HepG2 (cell line): ENCODE measurements at regions not wholly inside any gene's neighbourhood (a gene's known extent, or its start where the extent isn't known, plus 50 kb on each side); places are given as distances from the start of the nearest gene placed in this dataset.

ENCODE experiments used
- ATAC-seq: fragments of 200-7000 bp; cut with Tn5 transposase; 3 replicates; pipeline ENCODE4 v1.9.1; 2020; ENCODE audit warnings: mild to moderate bottlenecking, moderate library complexity
- BruUV-seq: library from RNA; stranded (reverse); fragments of 400-500 nt; replicated peaks from 2 replicates; lab custom pipeline; 2021; lab: Mats Ljungman, UMichigan
- CTCF ChIA-PET: fragments of 300-600 bp; formaldehyde crosslinking; extraction: SDS; loops from one replicate; lab custom pipeline; 2021; ENCODE audit warnings: low total read pairs, inconsistent platforms, low intra/inter-chr PET ratio; lab: Yijun Ruan, JAX
- POLR2A ChIA-PET: fragments of 350-600 bp; sonication (Branson Sonifier 250); formaldehyde crosslinking; loops from one replicate; lab custom pipeline; 2020; ENCODE audit warnings: antibody characterized with exemption, inconsistent platforms; lab: Yijun Ruan, JAX
- DNase-seq: peaks from one replicate; pipeline ENCODE4 v3.0.0-alpha.2; 2015; ENCODE audit warnings: low spot score
- FAIRE-seq: peaks from 3 replicates; lab custom pipeline; 2011; peaks lifted over from hg19 to GRCh38; lab: Jason Lieb, UNC
- H2AFZ ChIP-seq: one replicate; pipeline ENCODE4 v1.6.1; 2011; ENCODE audit warnings: low read length, inconsistent platforms
- H3K27ac ChIP-seq: fragments of 300-600 bp; 3 replicates; pipeline ENCODE4 v1.8.0; 2011; ENCODE audit warnings: mixed run types, mild to moderate bottlenecking, mixed read lengths, low read length, inconsistent platforms; ENCODE audit not compliant: insufficient read depth; ENCODE audit errors: extremely low read length
- H3K27me3 ChIP-seq, 2 experiments: fragments of 200-600 bp in 1 of 2; 2 replicates in 1 of 2; 3 replicates in 1 of 2; pipeline versions ENCODE4 v1.6.0 to v1.8.0; 2011; ENCODE audit warnings: low read length in 2 of 2, mild to moderate bottlenecking in 2 of 2, moderate library complexity in 2 of 2, inconsistent platforms in 1 of 2; ENCODE audit not compliant: insufficient read depth in 2 of 2, control insufficient read depth in 1 of 2
- H3K36me3 ChIP-seq, 2 experiments: fragments of 200-600 bp in 1 of 2; replicated peaks in 1 of 2; 2 replicates in 1 of 2; 3 replicates in 1 of 2; pipeline versions ENCODE4 v1.5.1 to v1.8.0; 2011; ENCODE audit warnings: low read length in 2 of 2, inconsistent platforms in 1 of 2; ENCODE audit not compliant: insufficient read depth in 2 of 2, control insufficient read depth in 1 of 2
- H3K4me1 ChIP-seq: 2 replicates; pipeline ENCODE4 v1.5.1; 2012; ENCODE audit warnings: low read length, inconsistent platforms; ENCODE audit not compliant: insufficient read depth
- H3K4me2 ChIP-seq: 2 replicates; pipeline ENCODE4 v1.6.0; 2011; ENCODE audit warnings: low read depth, low read length, inconsistent platforms
- H3K4me3 ChIP-seq, 3 experiments: fragments of 200-600 bp in 1 of 3; sonication (generic), shearing (Covaris generic) in 1 of 3; replicated peaks in 1 of 3; 2 replicates each; pipeline ENCODE4 v1.5.1; 2011 to 2016; ENCODE audit warnings: low read length in 3 of 3, inconsistent platforms in 2 of 3, low read depth in 2 of 3, mild to moderate bottlenecking in 2 of 3, control low read depth in 1 of 3, mixed read lengths in 1 of 3; ENCODE audit not compliant: insufficient read depth in 1 of 3
- H3K79me2 ChIP-seq: one replicate; pipeline ENCODE4 v1.6.1; 2011; ENCODE audit warnings: low read length, inconsistent platforms; ENCODE audit not compliant: insufficient read depth
- H3K9ac ChIP-seq: 2 replicates; pipeline ENCODE4 v1.6.0; 2011; ENCODE audit warnings: mild to moderate bottlenecking, low read depth, low read length, inconsistent platforms; ENCODE audit not compliant: insufficient read depth
- H3K9me3 ChIP-seq: 2 replicates; pipeline ENCODE4 v1.5.1; 2012; ENCODE audit warnings: mild to moderate bottlenecking, low read length
- H4K20me1 ChIP-seq: 2 replicates; pipeline ENCODE4 v1.6.0; 2011; ENCODE audit warnings: inconsistent platforms, mild to moderate bottlenecking, low read length, moderate library complexity; ENCODE audit not compliant: insufficient read depth
- JUN ChIP-seq: sonication (generic); formaldehyde crosslinking; IDR thresholded peaks from 2 replicates; pipeline ENCODE4 v1.4.0; 2020; ENCODE audit warnings: mild to moderate bottlenecking, missing genetic modification reagents
- MATR3 ChIP-seq: sonication (generic); formaldehyde crosslinking; IDR thresholded peaks from 2 replicates; pipeline ENCODE4 v1.4.0; 2020; ENCODE audit warnings: missing genetic modification reagents
- NR2F1 ChIP-seq, 2 experiments: fragments of 450-650 bp in 1 of 2; formaldehyde crosslinking in 1 of 2; IDR thresholded peaks; 2 replicates each; pipeline versions ENCODE4 v1.5.0 to v1.6.1; 2016 to 2020; ENCODE audit warnings: mild to moderate bottlenecking in 1 of 2, missing compliant biosample characterization in 1 of 2, missing genetic modification reagents in 1 of 2, moderate library complexity in 1 of 2
- ZFX ChIP-seq: sonication (generic); formaldehyde crosslinking; IDR thresholded peaks from 2 replicates; pipeline ENCODE4 v1.4.0; 2020; ENCODE audit warnings: mild to moderate bottlenecking, low read depth, missing genetic modification reagents, moderate library complexity
- ZNF180 ChIP-seq: sonication (generic); formaldehyde crosslinking; IDR thresholded peaks from 2 replicates; pipeline ENCODE4 v1.4.0; 2020; ENCODE audit warnings: low read depth, missing genetic modification reagents, borderline replicate concordance
- ZNF558 ChIP-seq: sonication (generic); formaldehyde crosslinking; IDR thresholded peaks from 2 replicates; pipeline ENCODE4 v1.9.0; 2022; ENCODE audit warnings: mild to moderate bottlenecking, missing genetic modification reagents, borderline replicate concordance
- ZNF563 ChIP-seq: sonication (generic); formaldehyde crosslinking; IDR thresholded peaks from 2 replicates; pipeline ENCODE4 v1.8.0; 2022; ENCODE audit warnings: mild to moderate bottlenecking, moderate library complexity, missing genetic modification reagents
- ZNF570 ChIP-seq: sonication (generic); formaldehyde crosslinking; IDR thresholded peaks from 2 replicates; pipeline ENCODE4 v1.4.0; 2020; ENCODE audit warnings: mild to moderate bottlenecking, missing genetic modification reagents, borderline replicate concordance
- WGBS: methylation state at CpG from one replicate; pipeline ENCODE4 v1.1.6; 2017; ENCODE audit warnings: low lambda C conversion rate; 5-methylcytosine and 5-hydroxymethylcytosine counted together
- in situ Hi-C: cut with HindIII; loops from 2 replicates; pipeline ENCODE4 v1.10.0; 2017; ENCODE audit warnings: low pct_unique_long_range_greater_than_20kb; ENCODE audit not compliant: extremely low pct_ligation_motif_present
- intact Hi-C: fragments of 100-400 bp; cut with micrococcal nuclease; formaldehyde crosslinking; loops from one replicate; pipeline ENCODE4 v1.10.0; 2022; ENCODE audit not compliant: unreplicated experiment
- TF ChIP-seq, protein P1 (sequence below): sonication (generic); formaldehyde crosslinking; conservative IDR thresholded peaks from 2 replicates; pipeline ENCODE4 v1.4.0; 2020; ENCODE audit warnings: mild to moderate bottlenecking, missing genetic modification reagents, moderate library complexity

GRCh38 chrX:1026263-1027015, 186.0 kb downstream of the CRLF2 start (continued):
- TF ChIP-seq ZNF180 (CRISPR knock-in tag), result no peak
- TF ChIP-seq NR2F1 (CRISPR knock-in tag; IDR thresholded peaks at IDR 0.05), result no peak
- TF ChIP-seq, protein P1, sequence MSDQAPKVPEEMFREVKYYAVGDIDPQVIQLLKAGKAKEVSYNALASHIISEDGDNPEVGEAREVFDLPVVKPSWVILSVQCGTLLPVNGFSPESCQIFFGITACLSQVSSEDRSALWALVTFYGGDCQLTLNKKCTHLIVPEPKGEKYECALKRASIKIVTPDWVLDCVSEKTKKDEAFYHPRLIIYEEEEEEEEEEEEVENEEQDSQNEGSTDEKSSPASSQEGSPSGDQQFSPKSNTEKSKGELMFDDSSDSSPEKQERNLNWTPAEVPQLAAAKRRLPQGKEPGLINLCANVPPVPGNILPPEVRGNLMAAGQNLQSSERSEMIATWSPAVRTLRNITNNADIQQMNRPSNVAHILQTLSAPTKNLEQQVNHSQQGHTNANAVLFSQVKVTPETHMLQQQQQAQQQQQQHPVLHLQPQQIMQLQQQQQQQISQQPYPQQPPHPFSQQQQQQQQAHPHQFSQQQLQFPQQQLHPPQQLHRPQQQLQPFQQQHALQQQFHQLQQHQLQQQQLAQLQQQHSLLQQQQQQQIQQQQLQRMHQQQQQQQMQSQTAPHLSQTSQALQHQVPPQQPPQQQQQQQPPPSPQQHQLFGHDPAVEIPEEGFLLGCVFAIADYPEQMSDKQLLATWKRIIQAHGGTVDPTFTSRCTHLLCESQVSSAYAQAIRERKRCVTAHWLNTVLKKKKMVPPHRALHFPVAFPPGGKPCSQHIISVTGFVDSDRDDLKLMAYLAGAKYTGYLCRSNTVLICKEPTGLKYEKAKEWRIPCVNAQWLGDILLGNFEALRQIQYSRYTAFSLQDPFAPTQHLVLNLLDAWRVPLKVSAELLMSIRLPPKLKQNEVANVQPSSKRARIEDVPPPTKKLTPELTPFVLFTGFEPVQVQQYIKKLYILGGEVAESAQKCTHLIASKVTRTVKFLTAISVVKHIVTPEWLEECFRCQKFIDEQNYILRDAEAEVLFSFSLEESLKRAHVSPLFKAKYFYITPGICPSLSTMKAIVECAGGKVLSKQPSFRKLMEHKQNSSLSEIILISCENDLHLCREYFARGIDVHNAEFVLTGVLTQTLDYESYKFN (CRISPR knock-in tag), result no peak
- no peak for TF ChIP-seq ZNF563 (CRISPR knock-in tag)
- no peak for TF ChIP-seq MATR3 (CRISPR knock-in tag)
- TF ChIP-seq, all 625 proteins: peak for 0

GRCh38 chrX:1025413-1025812, 187.0 kb downstream of the CRLF2 start:
- H3K27me3 ChIP-seq, result no peaks in the 10 kb centered on the region
- H3K4me2 ChIP-seq, result no peak overlapping the region
- BruUV-seq, result no TSS peak
- no peak overlapping the region for H3K4me3 ChIP-seq
- no peaks in the 10 kb centered on the region for H3K79me2 ChIP-seq
- ATAC-seq, result no peak
- H2AFZ ChIP-seq, result no peak overlapping the region
- no peak overlapping the region for H3K27ac ChIP-seq
- in situ Hi-C loops (no loop called here), intact Hi-C loops (no loop called here)
- WGBS, result 27% methylated on average over 11 of the region's 11 CpGs
- peaks cover 10% of the 10 kb centered on the region; the same call in 1 of the 2 replicates for H3K9me3 ChIP-seq
- H4K20me1 ChIP-seq, result no peaks in the 10 kb centered on the region
- CTCF ChIA-PET, result no interaction called here
- H3K36me3 ChIP-seq, result no peaks in the 10 kb centered on the region
- DNase-seq, result no peak
- H3K9ac ChIP-seq, result no peak overlapping the region
- FAIRE-seq, result no peak
- TF ChIP-seq JUN (CRISPR knock-in tag), result no peak
- TF ChIP-seq ZNF558 (CRISPR knock-in tag), result no peak
- TF ChIP-seq ZFX (CRISPR knock-in tag), result no peak
- TF ChIP-seq ZNF570 (CRISPR knock-in tag), result no peak
- TF ChIP-seq, all 625 proteins: peak for 0
- POLR2A ChIA-PET, result no interaction called here
- no peaks in the 10 kb centered on the region for H3K4me1 ChIP-seq
